WTC11 (cell line): ENCODE measurements at regions not wholly inside any gene's neighbourhood (a gene's known extent, or its start where the extent isn't known, plus 50 kb on each side); places are given as distances from the start of the nearest gene placed in this dataset.

Experiments
- ATAC-seq: fragments of 200-7000 bp; cut with Tn5 transposase; 2 replicates; pipeline ENCODE4 v1.10.0; 2021; ENCODE audit warnings: mild to moderate bottlenecking, moderate library complexity
- CTCF ChIA-PET: fragments of 300-600 bp; sonication (Branson Sonifier 250); formaldehyde crosslinking; loops from one replicate; lab custom pipeline; 2021; ENCODE audit warnings: antibody characterized with exemption; lab: Charles Lee
- POLR2A ChIA-PET: fragments of 350-600 bp; sonication (Branson Sonifier 250); formaldehyde crosslinking; loops from one replicate; lab custom pipeline; 2021; ENCODE audit warnings: antibody characterized with exemption; lab: Charles Lee
- DNase-seq: peaks from one replicate; pipeline ENCODE4 v3.0.0; 2021; ENCODE audit warnings: low spot score
- H3K27ac Mint-ChIP-seq: 2 replicates; pipeline ENCODE4 v1.8.0; 2021; ENCODE audit warnings: mixed read lengths
- H3K27me3 Mint-ChIP-seq: 2 replicates; pipeline ENCODE4 v1.8.0; 2021; ENCODE audit warnings: low read depth, mild to moderate bottlenecking, moderate library complexity, mixed read lengths
- H3K36me3 Mint-ChIP-seq: 2 replicates; pipeline ENCODE4 v1.8.0; 2021; ENCODE audit warnings: mixed read lengths
- H3K4me1 Mint-ChIP-seq: 2 replicates; pipeline ENCODE4 v1.8.0; 2022; ENCODE audit warnings: mixed read lengths
- H3K4me3 Mint-ChIP-seq: 2 replicates; pipeline ENCODE4 v1.8.0; 2021; ENCODE audit warnings: mild to moderate bottlenecking, moderate library complexity, mixed read lengths
- H3K9me3 Mint-ChIP-seq: 2 replicates; pipeline ENCODE4 v1.8.0; 2021; ENCODE audit warnings: mixed read lengths
- ARID4B ChIP-seq: sonication (generic); formaldehyde crosslinking; IDR thresholded peaks from 2 replicates; pipeline ENCODE4 v1.8.0; 2023; ENCODE audit warnings: missing genetic modification reagents, mild to moderate bottlenecking, borderline replicate concordance
- ATF2 ChIP-seq: sonication (generic); formaldehyde crosslinking; IDR thresholded peaks from 2 replicates; pipeline ENCODE4 v1.8.1; 2022; ENCODE audit warnings: low read depth, missing genetic modification reagents, borderline replicate concordance
- ATF3 ChIP-seq: sonication (generic); formaldehyde crosslinking; conservative IDR thresholded peaks from 2 replicates; pipeline ENCODE4 v1.8.1; 2022; ENCODE audit warnings: mild to moderate bottlenecking, missing genetic modification reagents
- CBFB ChIP-seq: sonication (generic); formaldehyde crosslinking; IDR thresholded peaks from 2 replicates; pipeline ENCODE4 v1.8.1; 2022; ENCODE audit warnings: mild to moderate bottlenecking, low read depth, missing genetic modification reagents
- CTCF ChIP-seq: fragments of 200-600 bp; IDR thresholded peaks from 2 replicates; pipeline ENCODE4 v1.8.0; 2022; ENCODE audit warnings: antibody characterized with exemption
- E2F5 ChIP-seq: sonication (generic); formaldehyde crosslinking; IDR thresholded peaks from 2 replicates; pipeline ENCODE4 v1.8.1; 2022; ENCODE audit warnings: mild to moderate bottlenecking, moderate library complexity, missing genetic modification reagents
- HMGA2 ChIP-seq: fragments of 250-450 bp; sonication (Bioruptor Pico); IDR thresholded peaks from 2 replicates; pipeline ENCODE4 v1.4.0; 2021; ENCODE audit warnings: mild to moderate bottlenecking, moderate library complexity
- MXD4 ChIP-seq: fragments of 250-450 bp; sonication (Bioruptor Pico); IDR thresholded peaks from 2 replicates; pipeline ENCODE4 v1.8.0; 2021; ENCODE audit warnings: mild to moderate bottlenecking, moderate library complexity, borderline replicate concordance
- NFE2L1 ChIP-seq: sonication (generic); formaldehyde crosslinking; IDR thresholded peaks from 2 replicates; pipeline ENCODE4 v1.8.1; 2023; ENCODE audit warnings: missing genetic modification reagents
- NR2C2 ChIP-seq: sonication (generic); formaldehyde crosslinking; IDR thresholded peaks from 2 replicates; pipeline ENCODE4 v1.8.0; 2022; ENCODE audit warnings: mild to moderate bottlenecking, missing genetic modification reagents
- OVOL2 ChIP-seq: fragments of 250-450 bp; sonication (Bioruptor Pico); IDR thresholded peaks from 2 replicates; pipeline ENCODE4 v1.9.0; 2021; ENCODE audit warnings: mild to moderate bottlenecking, borderline replicate concordance
- PRRX2 ChIP-seq: fragments of 250-450 bp; sonication (Bioruptor Pico); IDR thresholded peaks from 2 replicates; pipeline ENCODE4 v1.8.0; 2021; ENCODE audit warnings: mild to moderate bottlenecking
- SMAD4 ChIP-seq: sonication (generic); formaldehyde crosslinking; IDR thresholded peaks from 2 replicates; pipeline ENCODE4 v1.8.0; 2022; ENCODE audit warnings: mild to moderate bottlenecking, missing genetic modification reagents
- ZNF671 ChIP-seq: fragments of 250-450 bp; sonication (Bioruptor Pico); IDR thresholded peaks from 2 replicates; pipeline ENCODE4 v1.8.0; 2021; ENCODE audit warnings: mild to moderate bottlenecking

GRCh38 chr9:82082563-82082962 lies 94.0 kb downstream of the SPATA31D1 start:
- CTCF ChIA-PET = no interaction called here
- Mint-ChIP-seq H3K27ac (peak overlapping the region; percentile 63; the same call in 1 of the 2 replicates), H3K4me3 (no peak overlapping the region)

More at GRCh38 chr9:82082563-82082962, 94.0 kb downstream of the SPATA31D1 start:
- POLR2A ChIA-PET = no interaction called here
- peaks cover 14% of the 10 kb centered on the region for H3K9me3 Mint-ChIP-seq
- ATAC-seq (peak; percentile 67), DNase-seq (no peak)
- no peak for TF ChIP-seq ZNF671 (CRISPR knock-in tag)
- no peak for TF ChIP-seq SMAD4
- TF ChIP-seq ATF3 (CRISPR knock-in tag) = no peak
- no peak for TF ChIP-seq ATF2
- no peak for TF ChIP-seq ARID4B (CRISPR knock-in tag)
- no peak for TF ChIP-seq OVOL2
- TF ChIP-seq CBFB (CRISPR knock-in tag) = no peak
- TF ChIP-seq NFE2L1 (CRISPR knock-in tag) = no peak
- no peak for TF ChIP-seq E2F5 (CRISPR knock-in tag)
- TF ChIP-seq HMGA2 (CRISPR knock-in tag) = no peak
- TF ChIP-seq CTCF = no peak
- no peak for TF ChIP-seq MXD4 (CRISPR knock-in tag)
- TF ChIP-seq NR2C2 (CRISPR knock-in tag) = no peak
- TF ChIP-seq PRRX2 = no peak
- no peaks in the 10 kb centered on the region for H3K27me3 Mint-ChIP-seq
- H3K4me1 Mint-ChIP-seq = peaks cover 9% of the 10 kb centered on the region
- no peaks in the 10 kb centered on the region for H3K36me3 Mint-ChIP-seq
